GM12878 (cell line): ENCODE measurements at regions not wholly inside any gene's neighbourhood (a gene's known extent, or its start where the extent isn't known, plus 50 kb on each side); places are given as distances from the start of the nearest gene placed in this dataset.

Experiments
- ATAC-seq: fragments of 200-7000 bp; cut with Tn5 transposase; 3 replicates; pipeline ENCODE4 v1.9.1; 2020; ENCODE audit warnings: mild to moderate bottlenecking, moderate library complexity
- BruUV-seq: library from RNA; stranded (reverse); fragments of 400-500 nt; replicated peaks from 2 replicates; lab custom pipeline; 2021; lab: Mats Ljungman, UMichigan
- CTCF ChIA-PET: fragments of 300-600 bp; sonication (Branson Sonifier 250); formaldehyde crosslinking; extraction: SDS; loops from one replicate; lab custom pipeline; 2021; ENCODE audit warnings: inconsistent platforms; lab: Yijun Ruan, JAX
- POLR2A ChIA-PET: fragments of 350-600 bp; formaldehyde crosslinking; extraction: SDS; loops from one replicate; lab custom pipeline; 2021; ENCODE audit warnings: inconsistent platforms; lab: Charles Lee
- RAD21 ChIA-PET: fragments of 300-600 bp; sonication (Branson Sonifier 250); formaldehyde crosslinking; loops from one replicate; lab custom pipeline; 2023; ENCODE audit warnings: antibody characterized with exemption; ENCODE audit not compliant: unreplicated experiment; lab: Charles Lee
- SMC1A ChIA-PET: fragments of 300-600 bp; sonication (Branson Sonifier 250); formaldehyde crosslinking; loops from one replicate; lab custom pipeline; 2023; ENCODE audit not compliant: unreplicated experiment, uncharacterized antibody; lab: Charles Lee
- DNase-seq: peaks from one replicate; pipeline ENCODE4 v3.0.0-alpha.2; 2011; ENCODE audit warnings: low read depth, low spot score
- FAIRE-seq: peaks from 3 replicates; lab custom pipeline; 2011; peaks lifted over from hg19 to GRCh38; lab: Jason Lieb, UNC
- H2AFZ ChIP-seq: 2 replicates; pipeline ENCODE4 v1.6.0; 2011; ENCODE audit warnings: low read depth, low read length, control low read depth; ENCODE audit not compliant: control insufficient read depth
- H3K27ac ChIP-seq: 2 replicates; pipeline ENCODE4 v1.5.1; 2011; ENCODE audit warnings: control low read depth; ENCODE audit not compliant: control insufficient read depth, insufficient read depth
- H3K27me3 ChIP-seq, 2 experiments: replicated peaks in 1 of 2; 2 replicates each; pipeline versions ENCODE4 v1.6.0 to v1.6.1; 2011; ENCODE audit warnings: low read length in 1 of 2; ENCODE audit not compliant: control insufficient read depth in 2 of 2, insufficient read depth in 2 of 2
- H3K36me3 ChIP-seq, 2 experiments: 2 replicates each; pipeline ENCODE4 v1.5.1; 2011; ENCODE audit warnings: low read length in 1 of 2; ENCODE audit not compliant: control insufficient read depth in 2 of 2, insufficient read depth in 2 of 2
- H3K4me1 ChIP-seq: 2 replicates; pipeline ENCODE4 v1.6.1; 2011; ENCODE audit warnings: mild to moderate bottlenecking, low read length, moderate library complexity, mixed read lengths; ENCODE audit not compliant: control insufficient read depth, insufficient read depth
- H3K4me2 ChIP-seq: 2 replicates; pipeline ENCODE4 v1.6.0; 2011; ENCODE audit warnings: control low read depth; ENCODE audit not compliant: control insufficient read depth, insufficient read depth
- H3K4me3 ChIP-seq: fragments of 200-600 bp; sonication (generic); 2 replicates; pipeline ENCODE4 v1.5.1; 2016
- H3K79me2 ChIP-seq: 2 replicates; pipeline ENCODE4 v1.6.0; 2011; ENCODE audit warnings: low read length; ENCODE audit not compliant: control insufficient read depth, insufficient read depth
- H3K9ac ChIP-seq: 2 replicates; pipeline ENCODE4 v1.8.0; 2011; ENCODE audit warnings: low read length, control low read depth, mixed read lengths; ENCODE audit not compliant: control insufficient read depth, insufficient read depth
- H3K9me3 ChIP-seq: replicated peaks from 3 replicates; pipeline ENCODE4 v1.5.1; 2011; ENCODE audit warnings: mild to moderate bottlenecking, low read length; ENCODE audit not compliant: control insufficient read depth, insufficient read depth
- H4K20me1 ChIP-seq: 2 replicates; pipeline ENCODE4 v1.6.0; 2011; ENCODE audit not compliant: control insufficient read depth, insufficient read depth
- ATF7 ChIP-seq: fragments of 450-650 bp; IDR thresholded peaks from 2 replicates; pipeline ENCODE4 v1.6.1; 2016; ENCODE audit warnings: low read depth, mild to moderate bottlenecking
- CTCF ChIP-seq, 3 experiments: IDR thresholded peaks in 2 of 3; conservative IDR thresholded peaks in 1 of 3; 2 replicates each; pipeline ENCODE4 v1.5.1; 2011; ENCODE audit warnings: low read depth in 3 of 3, low read length in 3 of 3, mild to moderate bottlenecking in 3 of 3, control low read depth in 2 of 3, moderate library complexity in 2 of 3, inconsistent platforms in 1 of 3, mixed read lengths in 1 of 3; ENCODE audit not compliant: control insufficient read depth in 2 of 3, insufficient read depth in 1 of 3; ENCODE audit errors: extremely low read depth in 1 of 3
- IRF3 ChIP-seq: fragments of 450-650 bp; IDR thresholded peaks from 2 replicates; pipeline ENCODE4 v1.6.1; 2014; ENCODE audit warnings: mild to moderate bottlenecking
- KDM1A ChIP-seq: fragments of 200-600 bp; sonication (generic); IDR thresholded peaks from 2 replicates; pipeline ENCODE4 v1.6.1; 2016; ENCODE audit warnings: borderline replicate concordance
- RFX5 ChIP-seq: IDR thresholded peaks from 2 replicates; pipeline ENCODE4 v1.6.1; 2011; ENCODE audit warnings: low read depth, low read length, improper control_type of control experiment
- SIX5 ChIP-seq: IDR thresholded peaks from 2 replicates; pipeline ENCODE4 v1.6.1; 2011; ENCODE audit warnings: mild to moderate bottlenecking, low read depth, low read length, moderate library complexity; ENCODE audit not compliant: severe bottlenecking
- SMC3 ChIP-seq: IDR thresholded peaks from 2 replicates; pipeline ENCODE4 v1.6.1; 2011; ENCODE audit warnings: low read length, improper control_type of control experiment, borderline replicate concordance
- SPI1 ChIP-seq: IDR thresholded peaks from 2 replicates; pipeline ENCODE4 v1.6.1; 2011; ENCODE audit warnings: low read depth, mild to moderate bottlenecking, low read length, moderate library complexity, borderline replicate concordance; ENCODE audit not compliant: insufficient read depth
- STAT1 ChIP-seq: fragments of 450-650 bp; conservative IDR thresholded peaks from 2 replicates; pipeline ENCODE4 v1.6.1; 2014; ENCODE audit warnings: antibody characterized with exemption, mild to moderate bottlenecking
- SUZ12 ChIP-seq: fragments of 200-600 bp; sonication (generic); IDR thresholded peaks from one replicate; pipeline ENCODE4 v1.6.1; 2018; ENCODE audit warnings: antibody characterized with exemption, mild to moderate bottlenecking; ENCODE audit not compliant: unreplicated experiment
- USF2 ChIP-seq: IDR thresholded peaks from 2 replicates; pipeline ENCODE4 v1.6.1; 2011; ENCODE audit warnings: low read depth, low read length, improper control_type of control experiment, borderline replicate concordance
- WGBS: methylation state at CpG from one replicate; pipeline ENCODE4 v1.1.6; 2016; ENCODE audit warnings: low lambda C conversion rate; ENCODE audit not compliant: insufficient replicate concordance, insufficient coverage; ENCODE audit errors: missing lambda C conversion rate; 5-methylcytosine and 5-hydroxymethylcytosine counted together
- in situ Hi-C: fragments of 300-500 bp; cut with MboI; formaldehyde crosslinking; loops from 9 replicates; pipeline ENCODE4 v1.14.3; 2018; ENCODE audit warnings: mixed read lengths
- intact Hi-C: fragments of 100-400 bp; cut with micrococcal nuclease; formaldehyde crosslinking; loops from one replicate; pipeline ENCODE4 v1.14.2; 2022; ENCODE audit not compliant: unreplicated experiment
- TF ChIP-seq, protein P1 (sequence below): fragments of 450-650 bp; IDR thresholded peaks from 2 replicates; pipeline ENCODE4 v1.6.1; 2017; ENCODE audit warnings: antibody characterized with exemption, mild to moderate bottlenecking, moderate library complexity

GRCh38 chr4:33425936-33426335 is 2705.8 kb downstream of the PCDH7 start (continued):
- TF ChIP-seq IRF3 (no peak), RFX5 (no peak), SMC3 (no peak), ATF7 (no peak), SIX5 (no peak)
- TF ChIP-seq, protein P1, sequence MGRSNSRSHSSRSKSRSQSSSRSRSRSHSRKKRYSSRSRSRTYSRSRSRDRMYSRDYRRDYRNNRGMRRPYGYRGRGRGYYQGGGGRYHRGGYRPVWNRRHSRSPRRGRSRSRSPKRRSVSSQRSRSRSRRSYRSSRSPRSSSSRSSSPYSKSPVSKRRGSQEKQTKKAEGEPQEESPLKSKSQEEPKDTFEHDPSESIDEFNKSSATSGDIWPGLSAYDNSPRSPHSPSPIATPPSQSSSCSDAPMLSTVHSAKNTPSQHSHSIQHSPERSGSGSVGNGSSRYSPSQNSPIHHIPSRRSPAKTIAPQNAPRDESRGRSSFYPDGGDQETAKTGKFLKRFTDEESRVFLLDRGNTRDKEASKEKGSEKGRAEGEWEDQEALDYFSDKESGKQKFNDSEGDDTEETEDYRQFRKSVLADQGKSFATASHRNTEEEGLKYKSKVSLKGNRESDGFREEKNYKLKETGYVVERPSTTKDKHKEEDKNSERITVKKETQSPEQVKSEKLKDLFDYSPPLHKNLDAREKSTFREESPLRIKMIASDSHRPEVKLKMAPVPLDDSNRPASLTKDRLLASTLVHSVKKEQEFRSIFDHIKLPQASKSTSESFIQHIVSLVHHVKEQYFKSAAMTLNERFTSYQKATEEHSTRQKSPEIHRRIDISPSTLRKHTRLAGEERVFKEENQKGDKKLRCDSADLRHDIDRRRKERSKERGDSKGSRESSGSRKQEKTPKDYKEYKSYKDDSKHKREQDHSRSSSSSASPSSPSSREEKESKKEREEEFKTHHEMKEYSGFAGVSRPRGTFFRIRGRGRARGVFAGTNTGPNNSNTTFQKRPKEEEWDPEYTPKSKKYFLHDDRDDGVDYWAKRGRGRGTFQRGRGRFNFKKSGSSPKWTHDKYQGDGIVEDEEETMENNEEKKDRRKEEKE: no peak

- H3K27me3 ChIP-seq: no peaks in the 10 kb centered on the region
- no peak for FAIRE-seq
- TF ChIP-seq USF2 (no peak), SPI1 (no peak), SUZ12 (no peak), STAT1 (no peak), CTCF (IDR thresholded peaks at IDR 0.05 in 2 of 3, conservative IDR thresholded peaks at IDR 0.05 in 1 of 3; ENCODE audit: control insufficient read depth in 2 of 3, extremely low read depth in 1 of 3, insufficient read depth in 1 of 3, low read depth in 3 of 3, low read length in 3 of 3) (no peak), KDM1A (no peak)
- in situ Hi-C loops: no loop called here
- H3K4me2 ChIP-seq: no peak overlapping the region
- intact Hi-C loops: no loop called here
- CTCF ChIA-PET: interaction anchor here (0.6 to 0.8 kb wide), 2 partner anchors 9 to 16 kb away, joined by 3 read pairs; no protein-coding TSS in a partner anchor
- H3K36me3 ChIP-seq: no peaks in the 10 kb centered on the region
- no peak overlapping the region for H3K9ac ChIP-seq
- SMC1A ChIA-PET: interaction anchor here (1.0 kb wide), 2 partner anchors 16 to 60 kb away, joined by 3 to 5 read pairs; no protein-coding TSS in a partner anchor
- no peaks in the 10 kb centered on the region for H3K79me2 ChIP-seq
- ATAC-seq: no peak
- H3K4me1 ChIP-seq: no peaks in the 10 kb centered on the region
- DNase-seq: no peak
- H3K4me3 ChIP-seq: no peak overlapping the region
- BruUV-seq: no TSS peak
- WGBS: 50% methylated on average over 1 of the region's 1 CpG
- POLR2A ChIA-PET: no interaction called here
- H3K27ac ChIP-seq: no peak overlapping the region
- no peaks in the 10 kb centered on the region for H3K9me3 ChIP-seq
- H2AFZ ChIP-seq: no peak overlapping the region
- RAD21 ChIA-PET: interaction anchor here (0.6 kb wide), 1 partner anchor 17 kb away, joined by 3 read pairs; no protein-coding TSS in a partner anchor
- H4K20me1 ChIP-seq: no peaks in the 10 kb centered on the region
These were observed 2707.5 kb downstream of the PCDH7 start for GRCh38 chr4:33427676-33428075.
